H9 (cell line): ENCODE measurements at regions not wholly inside any gene's neighbourhood (a gene's known extent, or its start where the extent isn't known, plus 50 kb on each side); places are given as distances from the start of the nearest gene placed in this dataset.

ENCODE experiments used
- DNase-seq: peaks from one replicate; pipeline ENCODE4 v3.0.0-alpha.2; 2017
- H2AFZ ChIP-seq: one replicate; pipeline ENCODE4 v1.6.1; 2013; ENCODE audit warnings: mild to moderate bottlenecking, low read length, control low read depth, moderate library complexity
- H2AK5ac ChIP-seq: 2 replicates; pipeline ENCODE4 v1.6.1; 2013; ENCODE audit warnings: low read length, control low read depth, mixed read lengths; ENCODE audit not compliant: insufficient read length
- H2BK120ac ChIP-seq: one replicate; pipeline ENCODE4 v1.6.1; 2013; ENCODE audit warnings: low read depth, mild to moderate bottlenecking, low read length, control low read depth, inconsistent platforms; ENCODE audit not compliant: poor library complexity, severe bottlenecking
- H2BK12ac ChIP-seq: 2 replicates; pipeline ENCODE4 v1.6.1; 2013; ENCODE audit warnings: low read length, control low read depth, mixed read lengths, low read depth; ENCODE audit not compliant: insufficient read length
- H2BK15ac ChIP-seq: 2 replicates; pipeline ENCODE4 v1.6.1; 2013; ENCODE audit warnings: low read depth, low read length, control low read depth
- H2BK20ac ChIP-seq: one replicate; pipeline ENCODE4 v1.6.1; 2013; ENCODE audit warnings: low read depth, mild to moderate bottlenecking, low read length, control low read depth, inconsistent platforms; ENCODE audit not compliant: poor library complexity, severe bottlenecking
- H2BK5ac ChIP-seq: 2 replicates; pipeline ENCODE4 v1.6.1; 2013; ENCODE audit warnings: low read length, control low read depth, mixed read lengths; ENCODE audit not compliant: insufficient read length
- H3K14ac ChIP-seq: 2 replicates; pipeline ENCODE4 v1.6.1; 2013; ENCODE audit warnings: low read length, control low read depth; ENCODE audit not compliant: insufficient read depth
- H3K18ac ChIP-seq: 2 replicates; pipeline ENCODE4 v1.6.1; 2013; ENCODE audit warnings: low read depth, mild to moderate bottlenecking, mixed read lengths, low read length, control low read depth; ENCODE audit not compliant: insufficient read length
- H3K23ac ChIP-seq: 2 replicates; pipeline ENCODE4 v1.6.1; 2013; ENCODE audit warnings: low read length, control low read depth, mixed read lengths, low read depth; ENCODE audit not compliant: insufficient read length
- H3K23me2 ChIP-seq: 2 replicates; pipeline ENCODE4 v1.6.1; 2013; ENCODE audit warnings: low read depth, mild to moderate bottlenecking, mixed read lengths, low read length, control low read depth; ENCODE audit not compliant: insufficient read length, poor library complexity, severe bottlenecking
- H3K27ac ChIP-seq: 2 replicates; pipeline ENCODE4 v1.5.1; 2013; ENCODE audit warnings: low read length, control low read depth, mixed read lengths, low read depth; ENCODE audit not compliant: insufficient read length
- H3K27me3 ChIP-seq: 2 replicates; pipeline ENCODE4 v1.6.1; 2013; ENCODE audit warnings: low read length, control low read depth, inconsistent platforms; ENCODE audit not compliant: insufficient read depth
- H3K4ac ChIP-seq: 2 replicates; pipeline ENCODE4 v1.6.1; 2013; ENCODE audit warnings: low read depth, mild to moderate bottlenecking, control low read depth, inconsistent platforms, low read length, moderate library complexity
- H3K4me1 ChIP-seq: 2 replicates; pipeline ENCODE4 v1.6.1; 2013; ENCODE audit warnings: low read length, control low read depth, inconsistent platforms; ENCODE audit not compliant: insufficient read depth
- H3K4me2 ChIP-seq: 2 replicates; pipeline ENCODE4 v1.6.1; 2013; ENCODE audit warnings: low read length, control low read depth, mixed read lengths; ENCODE audit not compliant: insufficient read length, insufficient read depth
- H3K56ac ChIP-seq: 2 replicates; pipeline ENCODE4 v1.6.1; 2013; ENCODE audit warnings: low read depth, mild to moderate bottlenecking, mixed read lengths, low read length, control low read depth; ENCODE audit not compliant: insufficient read length
- H3K79me1 ChIP-seq: 2 replicates; pipeline ENCODE4 v1.6.1; 2013; ENCODE audit warnings: low read depth, mild to moderate bottlenecking, moderate library complexity, low read length, control low read depth, inconsistent platforms; ENCODE audit not compliant: insufficient read depth, poor library complexity, severe bottlenecking
- H3K79me2 ChIP-seq: 2 replicates; pipeline ENCODE4 v1.6.1; 2013; ENCODE audit warnings: low read length, control low read depth, inconsistent platforms; ENCODE audit not compliant: insufficient read depth
- H3K9ac ChIP-seq: 2 replicates; pipeline ENCODE4 v1.6.1; 2013; ENCODE audit warnings: low read length, control low read depth, mixed read lengths; ENCODE audit not compliant: insufficient read length; ENCODE audit errors: extremely low read depth
- H3K9me3 ChIP-seq: one replicate; pipeline ENCODE4 v1.6.1; 2013; ENCODE audit warnings: low read depth, low read length, inconsistent platforms; ENCODE audit not compliant: control insufficient read depth
- H3T11ph ChIP-seq: one replicate; pipeline ENCODE4 v1.6.1; 2013; ENCODE audit warnings: mild to moderate bottlenecking, low read length, control low read depth, inconsistent platforms
- H4K20me1 ChIP-seq: one replicate; pipeline ENCODE4 v1.6.1; 2013; ENCODE audit not compliant: control insufficient read depth, insufficient read length, insufficient read depth
- H4K5ac ChIP-seq: 2 replicates; pipeline ENCODE4 v1.6.1; 2013; ENCODE audit warnings: low read depth, mild to moderate bottlenecking, mixed read lengths, low read length, control low read depth; ENCODE audit not compliant: insufficient read length
- H4K8ac ChIP-seq: replicated peaks from 2 replicates; pipeline ENCODE4 v1.6.1; 2013; ENCODE audit warnings: low read length, control low read depth, mixed read lengths, low read depth; ENCODE audit not compliant: insufficient read length
- H4K91ac ChIP-seq: 2 replicates; pipeline ENCODE4 v1.6.1; 2013; ENCODE audit warnings: low read depth, mild to moderate bottlenecking, moderate library complexity, mixed read lengths, low read length, control low read depth; ENCODE audit not compliant: insufficient read length
- H3K27ac Mint-ChIP-seq, 3 experiments: 2 replicates in 2 of 3; 3 replicates in 1 of 3; pipeline ENCODE4 v1.8.0; 2020 to 2021; ENCODE audit warnings: mixed read lengths in 3 of 3, mild to moderate bottlenecking in 1 of 3, moderate library complexity in 1 of 3
- H3K27me3 Mint-ChIP-seq: 2 replicates; pipeline ENCODE4 v1.8.0; 2021; ENCODE audit warnings: low read depth, mild to moderate bottlenecking, moderate library complexity, mixed read lengths
- H3K36me3 Mint-ChIP-seq, 3 experiments: 2 replicates in 2 of 3; 3 replicates in 1 of 3; pipeline ENCODE4 v1.8.0; 2020 to 2021; ENCODE audit warnings: low read depth in 3 of 3, mixed read lengths in 3 of 3; ENCODE audit not compliant: insufficient read depth in 1 of 3
- H3K4me1 Mint-ChIP-seq, 2 experiments: 2 replicates each; pipeline ENCODE4 v1.8.0; 2020; ENCODE audit warnings: mixed read lengths in 2 of 2
- H3K4me3 Mint-ChIP-seq, 2 experiments: 2 replicates in 1 of 2; 3 replicates in 1 of 2; pipeline ENCODE4 v1.8.0; 2020 to 2021; ENCODE audit warnings: mild to moderate bottlenecking in 2 of 2, mixed read lengths in 2 of 2, moderate library complexity in 1 of 2
- H3K9me3 Mint-ChIP-seq, 2 experiments: 2 replicates in 1 of 2; 3 replicates in 1 of 2; pipeline ENCODE4 v1.8.0; 2020; ENCODE audit warnings: mild to moderate bottlenecking in 2 of 2, mixed read lengths in 2 of 2, moderate library complexity in 1 of 2
- WGBS: extraction: QIAGEN DNeasy Blood & Tissue Kit; methylation state at CpG from one replicate; pipeline ENCODE4 v1.1.7; 2013; ENCODE audit warnings: missing lambda C conversion rate, low lambda C conversion rate, mixed read lengths; ENCODE audit not compliant: insufficient read length; ENCODE audit errors: extremely low coverage; 5-methylcytosine and 5-hydroxymethylcytosine counted together
- TF ChIP-seq, protein P1 (sequence below): fragments of 200-600 bp; sonication (generic); conservative IDR thresholded peaks from 3 replicates; pipeline ENCODE4 v1.8.0; 2021; ENCODE audit warnings: antibody characterized with exemption, mild to moderate bottlenecking

DNA sequence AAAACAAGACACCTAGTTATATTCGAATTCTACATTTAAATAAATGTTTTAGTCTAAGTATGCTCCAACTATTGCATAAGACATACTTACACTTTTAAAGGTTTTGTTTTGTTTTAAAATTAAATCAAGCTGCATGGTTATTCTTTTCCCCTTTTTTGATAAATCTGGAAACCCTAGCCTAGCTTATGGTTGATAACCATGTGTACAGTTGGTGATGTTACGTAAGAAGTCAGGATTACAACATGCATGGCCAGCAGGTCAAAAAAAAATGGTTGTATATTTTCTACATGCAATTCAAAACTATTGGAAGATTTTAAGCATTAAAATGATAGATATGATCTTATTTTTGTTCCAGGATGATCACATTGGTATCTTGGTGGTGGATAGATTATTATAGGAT lies 1600.6 kb downstream of the PLA2G4A start:
- H3K27ac ChIP-seq = no peak overlapping the region
- H2AFZ ChIP-seq = no peak overlapping the region
- no peak overlapping the region for H4K91ac ChIP-seq
- H2BK20ac ChIP-seq = no peak overlapping the region
- no peak overlapping the region for H2BK120ac ChIP-seq
- H3K18ac ChIP-seq = no peak overlapping the region
- H2BK12ac ChIP-seq = no peak overlapping the region
- H3K27me3 ChIP-seq = no peaks in the 10 kb centered on the region
- H3K4me1 Mint-ChIP-seq = no peaks in the 10 kb centered on the region
- no peak overlapping the region for H3T11ph ChIP-seq
- H3K4me3 Mint-ChIP-seq = no peak overlapping the region
- no peak overlapping the region for H3K4ac ChIP-seq
- no peak overlapping the region for H4K8ac ChIP-seq
- H3K9me3 ChIP-seq = no peaks in the 10 kb centered on the region
- no peak overlapping the region for H3K9ac ChIP-seq
- no peaks in the 10 kb centered on the region for H3K79me2 ChIP-seq
- TF ChIP-seq, protein P1, sequence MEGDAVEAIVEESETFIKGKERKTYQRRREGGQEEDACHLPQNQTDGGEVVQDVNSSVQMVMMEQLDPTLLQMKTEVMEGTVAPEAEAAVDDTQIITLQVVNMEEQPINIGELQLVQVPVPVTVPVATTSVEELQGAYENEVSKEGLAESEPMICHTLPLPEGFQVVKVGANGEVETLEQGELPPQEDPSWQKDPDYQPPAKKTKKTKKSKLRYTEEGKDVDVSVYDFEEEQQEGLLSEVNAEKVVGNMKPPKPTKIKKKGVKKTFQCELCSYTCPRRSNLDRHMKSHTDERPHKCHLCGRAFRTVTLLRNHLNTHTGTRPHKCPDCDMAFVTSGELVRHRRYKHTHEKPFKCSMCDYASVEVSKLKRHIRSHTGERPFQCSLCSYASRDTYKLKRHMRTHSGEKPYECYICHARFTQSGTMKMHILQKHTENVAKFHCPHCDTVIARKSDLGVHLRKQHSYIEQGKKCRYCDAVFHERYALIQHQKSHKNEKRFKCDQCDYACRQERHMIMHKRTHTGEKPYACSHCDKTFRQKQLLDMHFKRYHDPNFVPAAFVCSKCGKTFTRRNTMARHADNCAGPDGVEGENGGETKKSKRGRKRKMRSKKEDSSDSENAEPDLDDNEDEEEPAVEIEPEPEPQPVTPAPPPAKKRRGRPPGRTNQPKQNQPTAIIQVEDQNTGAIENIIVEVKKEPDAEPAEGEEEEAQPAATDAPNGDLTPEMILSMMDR = no peak
- H3K79me1 ChIP-seq = no peaks in the 10 kb centered on the region
- H3K36me3 Mint-ChIP-seq = no peaks in the 10 kb centered on the region
- no peaks in the 10 kb centered on the region for H4K20me1 ChIP-seq
- no peak overlapping the region for H2AK5ac ChIP-seq
- H3K27ac Mint-ChIP-seq = no peak overlapping the region
- H3K14ac ChIP-seq = no peak overlapping the region
- WGBS = no CpG with 5 or more reads among the region's 2 CpGs
- DNase-seq = no peak
- no peak overlapping the region for H3K23ac ChIP-seq
- no peak overlapping the region for H2BK5ac ChIP-seq
- no peak overlapping the region for H2BK15ac ChIP-seq
- no peak overlapping the region for H3K56ac ChIP-seq
- no peaks in the 10 kb centered on the region for H3K23me2 ChIP-seq
- no peak overlapping the region for H4K5ac ChIP-seq
- no peaks in the 10 kb centered on the region for H3K27me3 Mint-ChIP-seq
- H3K9me3 Mint-ChIP-seq = no peaks in the 10 kb centered on the region
- no peaks in the 10 kb centered on the region for H3K4me1 ChIP-seq
- no peak overlapping the region for H3K4me2 ChIP-seq
